DOHH2 (cell line): ENCODE measurements at regions not wholly inside any gene's neighbourhood (a gene's known extent, or its start where the extent isn't known, plus 50 kb on each side); places are given as distances from the start of the nearest gene placed in this dataset.

Source experiments
- H3F3A ChIP-seq: fragments of 200-600 bp; sonication (generic), shearing (Covaris generic); 2 replicates; pipeline ENCODE4 v1.6.0; 2016; ENCODE audit warnings: antibody characterized with exemption, mild to moderate bottlenecking; ENCODE audit not compliant: control insufficient read depth, insufficient read depth
- H3K27ac ChIP-seq: fragments of 200-600 bp; sonication (generic); 2 replicates; pipeline ENCODE4 v1.5.1; 2014; ENCODE audit warnings: low read depth, mild to moderate bottlenecking, low read length, moderate library complexity
- H3K27me3 ChIP-seq: fragments of 200-600 bp; sonication (generic); 2 replicates; pipeline ENCODE4 v1.6.1; 2014; ENCODE audit warnings: mild to moderate bottlenecking, low read length, mixed read lengths; ENCODE audit not compliant: control insufficient read depth
- H3K36me3 ChIP-seq: fragments of 200-600 bp; sonication (generic); 2 replicates; pipeline ENCODE4 v1.6.1; 2014; ENCODE audit warnings: mild to moderate bottlenecking, low read length, moderate library complexity, mixed read lengths; ENCODE audit not compliant: control insufficient read depth
- H3K4me1 ChIP-seq: fragments of 200-600 bp; sonication (generic); 2 replicates; pipeline ENCODE4 v1.6.1; 2014; ENCODE audit warnings: mild to moderate bottlenecking, low read length, mixed read lengths; ENCODE audit not compliant: control insufficient read depth
- H3K4me2 ChIP-seq: fragments of 200-600 bp; sonication (generic); 2 replicates; pipeline ENCODE4 v1.6.0; 2014; ENCODE audit warnings: mild to moderate bottlenecking, low read length, moderate library complexity
- H3K4me3 ChIP-seq: fragments of 200-600 bp; sonication (generic); 2 replicates; pipeline ENCODE4 v1.5.1; 2014; ENCODE audit warnings: mild to moderate bottlenecking, low read length, mixed read lengths
- H3K79me2 ChIP-seq: fragments of 200-600 bp; sonication (generic); 2 replicates; pipeline ENCODE4 v1.6.1; 2014; ENCODE audit warnings: mild to moderate bottlenecking, low read length, mixed read lengths; ENCODE audit not compliant: control insufficient read depth
- H3K9me2 ChIP-seq: fragments of 200-600 bp; sonication (generic); replicated peaks from 2 replicates; pipeline ENCODE4 v1.6.1; 2014; ENCODE audit warnings: mild to moderate bottlenecking, low read length, mixed read lengths; ENCODE audit not compliant: control insufficient read depth
- H3K9me3 ChIP-seq: fragments of 200-600 bp; sonication (generic); 2 replicates; pipeline ENCODE4 v1.6.1; 2014; ENCODE audit warnings: antibody characterized with exemption, low read length, mixed read lengths; ENCODE audit not compliant: control insufficient read depth, insufficient read depth
- H4K20me1 ChIP-seq: fragments of 200-600 bp; sonication (generic); 2 replicates; pipeline ENCODE4 v1.6.0; 2014; ENCODE audit warnings: low read depth, mild to moderate bottlenecking, antibody characterized with exemption, low read length, moderate library complexity; ENCODE audit not compliant: control insufficient read depth, insufficient read depth
- EZH2phosphoT487 ChIP-seq: fragments of 200-600 bp; sonication (generic); IDR thresholded peaks from 2 replicates; pipeline ENCODE4 v1.6.1; 2017; ENCODE audit warnings: borderline replicate concordance, mild to moderate bottlenecking, antibody characterized with exemption, low read length, moderate library complexity, mixed read lengths
- TF ChIP-seq, protein P1 (sequence below): fragments of 200-600 bp; sonication (generic); IDR thresholded peaks from one replicate; pipeline ENCODE4 v1.5.1; 2014; ENCODE audit warnings: antibody characterized with exemption, mild to moderate bottlenecking, low read depth, low read length; ENCODE audit not compliant: poor library complexity, severe bottlenecking

DNA sequence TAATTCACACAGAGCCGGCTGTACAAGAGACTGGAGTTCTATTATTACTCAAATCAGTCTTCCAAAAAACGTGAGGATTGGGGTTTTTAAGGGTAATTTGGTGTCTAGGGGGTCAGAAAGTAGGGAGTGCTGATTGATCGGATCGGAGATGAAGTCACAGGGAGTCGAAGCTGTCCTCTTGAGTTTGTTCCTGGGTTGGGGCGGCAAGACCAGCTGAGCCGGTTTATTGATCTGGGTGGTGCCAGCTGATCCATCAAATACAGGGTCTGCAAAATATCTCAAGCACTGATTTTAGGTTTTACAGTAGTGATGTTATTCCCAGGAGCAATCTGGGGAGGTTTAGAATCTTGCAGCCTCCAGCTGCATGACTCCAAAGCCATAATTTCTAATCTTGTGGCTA lies 262.7 kb downstream of the KCNRG start:
- Histone ChIP-seq H3K79me2 (no peaks in the 10 kb centered on the region), H4K20me1 (no peaks in the 10 kb centered on the region), H3K9me3 (peaks cover 5% of the 10 kb centered on the region; the same call in 1 of the 2 replicates), H3K9me2 (no peaks in the 10 kb centered on the region), H3K27ac (no peak overlapping the region), H3K4me3 (no peak overlapping the region), H3F3A (no peaks in the 10 kb centered on the region), H3K36me3 (no peaks in the 10 kb centered on the region), H3K4me2 (no peak overlapping the region), H3K27me3 (no peaks in the 10 kb centered on the region), H3K4me1 (no peaks in the 10 kb centered on the region)
- TF ChIP-seq, protein P1, sequence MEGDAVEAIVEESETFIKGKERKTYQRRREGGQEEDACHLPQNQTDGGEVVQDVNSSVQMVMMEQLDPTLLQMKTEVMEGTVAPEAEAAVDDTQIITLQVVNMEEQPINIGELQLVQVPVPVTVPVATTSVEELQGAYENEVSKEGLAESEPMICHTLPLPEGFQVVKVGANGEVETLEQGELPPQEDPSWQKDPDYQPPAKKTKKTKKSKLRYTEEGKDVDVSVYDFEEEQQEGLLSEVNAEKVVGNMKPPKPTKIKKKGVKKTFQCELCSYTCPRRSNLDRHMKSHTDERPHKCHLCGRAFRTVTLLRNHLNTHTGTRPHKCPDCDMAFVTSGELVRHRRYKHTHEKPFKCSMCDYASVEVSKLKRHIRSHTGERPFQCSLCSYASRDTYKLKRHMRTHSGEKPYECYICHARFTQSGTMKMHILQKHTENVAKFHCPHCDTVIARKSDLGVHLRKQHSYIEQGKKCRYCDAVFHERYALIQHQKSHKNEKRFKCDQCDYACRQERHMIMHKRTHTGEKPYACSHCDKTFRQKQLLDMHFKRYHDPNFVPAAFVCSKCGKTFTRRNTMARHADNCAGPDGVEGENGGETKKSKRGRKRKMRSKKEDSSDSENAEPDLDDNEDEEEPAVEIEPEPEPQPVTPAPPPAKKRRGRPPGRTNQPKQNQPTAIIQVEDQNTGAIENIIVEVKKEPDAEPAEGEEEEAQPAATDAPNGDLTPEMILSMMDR = no peak
- TF ChIP-seq EZH2phosphoT487 = no peak

DNA sequence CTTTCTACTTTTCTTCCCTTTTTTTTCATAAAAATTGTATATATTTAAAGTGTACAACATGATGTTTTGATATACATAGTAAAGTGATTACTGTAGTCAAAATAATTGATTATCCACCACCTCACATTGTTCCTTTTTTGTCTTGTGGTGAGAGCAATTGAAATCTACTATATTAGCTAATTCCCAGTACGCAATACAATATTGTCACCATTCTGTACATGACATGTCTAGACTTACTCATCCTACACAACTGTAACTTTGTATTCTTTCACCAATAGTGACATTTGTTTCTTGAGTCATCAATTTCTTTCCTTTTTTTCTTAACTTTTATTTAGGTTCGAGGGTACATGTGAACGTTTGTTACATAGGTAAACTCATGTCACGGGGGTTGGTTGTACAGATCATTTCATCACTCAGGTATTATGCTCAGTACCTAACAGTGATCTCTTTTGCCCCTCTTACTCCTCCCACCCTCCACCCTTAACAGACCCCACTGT lies 265.2 kb downstream of the KCNRG start:
- Histone ChIP-seq H4K20me1 (no peaks in the 10 kb centered on the region), H3K9me3 (peaks cover 5% of the 10 kb centered on the region; the same call in 1 of the 2 replicates), H3K27ac (no peak overlapping the region), H3K4me3 (no peak overlapping the region), H3F3A (no peaks in the 10 kb centered on the region), H3K79me2 (no peaks in the 10 kb centered on the region), H3K36me3 (no peaks in the 10 kb centered on the region), H3K4me2 (no peak overlapping the region), H3K27me3 (no peaks in the 10 kb centered on the region), H3K4me1 (no peaks in the 10 kb centered on the region), H3K9me2 (no peaks in the 10 kb centered on the region)
- TF ChIP-seq, protein P1 = no peak
- no peak for TF ChIP-seq EZH2phosphoT487

DNA sequence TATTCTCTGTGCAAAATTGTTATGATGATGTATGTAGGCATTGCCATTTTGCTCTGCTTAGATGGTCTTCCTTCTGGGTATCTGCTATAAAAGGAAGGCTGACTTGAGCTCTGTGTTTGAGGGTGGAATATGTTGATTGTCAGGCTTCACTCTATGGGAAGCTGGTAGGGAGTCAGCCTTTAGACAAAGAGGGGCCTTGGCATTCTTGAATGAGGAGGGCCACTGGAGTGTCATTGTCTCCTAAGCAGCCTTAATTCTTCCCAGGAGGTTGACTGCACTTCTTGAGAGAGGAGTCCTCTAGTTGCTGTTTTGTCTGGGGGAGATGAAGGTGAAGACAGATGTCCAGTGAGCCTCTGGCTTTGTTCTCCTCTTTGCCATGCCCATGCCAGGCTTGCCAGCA lies 266.8 kb downstream of the KCNRG start:
- Histone ChIP-seq H3K79me2 (no peaks in the 10 kb centered on the region), H3K4me1 (no peaks in the 10 kb centered on the region), H3K4me2 (no peak overlapping the region), H3K27ac (no peak overlapping the region), H3K9me3 (peaks cover 5% of the 10 kb centered on the region; the same call in 1 of the 2 replicates), H4K20me1 (no peaks in the 10 kb centered on the region), H3K36me3 (no peaks in the 10 kb centered on the region), H3K4me3 (no peak overlapping the region), H3K9me2 (no peaks in the 10 kb centered on the region), H3F3A (no peaks in the 10 kb centered on the region), H3K27me3 (no peaks in the 10 kb centered on the region)
- TF ChIP-seq, protein P1 = no peak
- TF ChIP-seq EZH2phosphoT487 = no peak
